ENCODE measurements at regions not wholly inside any gene's neighbourhood (a gene's known extent, or its start where the extent isn't known, plus 50 kb on each side); places are given as distances from the start of the nearest gene placed in this dataset.

GRCh38 chr7:115435178-115435577, 513.3 kb downstream of the MDFIC start:
- no peak overlapping the region for H3K27ac ChIP-seq
- TF ChIP-seq, protein P1, sequence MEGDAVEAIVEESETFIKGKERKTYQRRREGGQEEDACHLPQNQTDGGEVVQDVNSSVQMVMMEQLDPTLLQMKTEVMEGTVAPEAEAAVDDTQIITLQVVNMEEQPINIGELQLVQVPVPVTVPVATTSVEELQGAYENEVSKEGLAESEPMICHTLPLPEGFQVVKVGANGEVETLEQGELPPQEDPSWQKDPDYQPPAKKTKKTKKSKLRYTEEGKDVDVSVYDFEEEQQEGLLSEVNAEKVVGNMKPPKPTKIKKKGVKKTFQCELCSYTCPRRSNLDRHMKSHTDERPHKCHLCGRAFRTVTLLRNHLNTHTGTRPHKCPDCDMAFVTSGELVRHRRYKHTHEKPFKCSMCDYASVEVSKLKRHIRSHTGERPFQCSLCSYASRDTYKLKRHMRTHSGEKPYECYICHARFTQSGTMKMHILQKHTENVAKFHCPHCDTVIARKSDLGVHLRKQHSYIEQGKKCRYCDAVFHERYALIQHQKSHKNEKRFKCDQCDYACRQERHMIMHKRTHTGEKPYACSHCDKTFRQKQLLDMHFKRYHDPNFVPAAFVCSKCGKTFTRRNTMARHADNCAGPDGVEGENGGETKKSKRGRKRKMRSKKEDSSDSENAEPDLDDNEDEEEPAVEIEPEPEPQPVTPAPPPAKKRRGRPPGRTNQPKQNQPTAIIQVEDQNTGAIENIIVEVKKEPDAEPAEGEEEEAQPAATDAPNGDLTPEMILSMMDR (conservative IDR thresholded peaks at IDR 0.05): no peak

GRCh38 chr7:115429918-115430317, 508.0 kb downstream of the MDFIC start:
- TF ChIP-seq, protein P1 (conservative IDR thresholded peaks at IDR 0.05): no peak
- no peak overlapping the region for H3K27ac ChIP-seq

DNA sequence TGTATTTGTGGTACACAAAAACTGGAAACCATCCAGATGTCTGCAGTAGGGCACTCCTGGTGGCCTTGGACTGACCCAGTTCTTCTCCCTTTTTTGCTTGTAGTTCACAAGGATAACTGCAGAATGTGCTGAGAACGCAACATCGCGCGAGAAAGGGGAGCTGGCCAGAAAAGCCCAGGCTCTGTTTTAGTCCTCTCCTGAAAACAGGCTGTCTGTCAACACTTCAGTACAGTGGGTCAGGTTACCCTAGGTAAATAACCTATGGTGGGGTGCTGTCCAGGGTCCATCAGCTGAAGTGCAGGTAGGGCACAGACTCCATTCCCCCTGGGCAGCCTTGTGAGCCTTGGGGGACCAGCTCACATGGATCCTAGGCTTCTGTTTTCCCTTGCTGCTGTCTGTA, 495.8 kb downstream of the MDFIC start:
- TF ChIP-seq, protein P1 (conservative IDR thresholded peaks at IDR 0.05): no peak
- H3K27ac ChIP-seq: no peak overlapping the region

GRCh38 chr7:115410972-115411686, 489.2 kb downstream of the MDFIC start:
- no peak overlapping the region for H3K27ac ChIP-seq
- TF ChIP-seq, protein P1 (conservative IDR thresholded peaks at IDR 0.05): no peak

- H3K27ac ChIP-seq: no peak overlapping the region
Measured at GRCh38 chr7:115410434-115410820, 488.5 kb downstream of the MDFIC start.

GRCh38 chr7:115409682-115410433, 488.0 kb downstream of the MDFIC start:
- no peak overlapping the region for H3K27ac ChIP-seq
- TF ChIP-seq, protein P1 (conservative IDR thresholded peaks at IDR 0.05): no peak

More at GRCh38 chr7:115410434-115410820, 488.5 kb downstream of the MDFIC start:
- TF ChIP-seq, protein P1 (conservative IDR thresholded peaks at IDR 0.05): no peak

DNA sequence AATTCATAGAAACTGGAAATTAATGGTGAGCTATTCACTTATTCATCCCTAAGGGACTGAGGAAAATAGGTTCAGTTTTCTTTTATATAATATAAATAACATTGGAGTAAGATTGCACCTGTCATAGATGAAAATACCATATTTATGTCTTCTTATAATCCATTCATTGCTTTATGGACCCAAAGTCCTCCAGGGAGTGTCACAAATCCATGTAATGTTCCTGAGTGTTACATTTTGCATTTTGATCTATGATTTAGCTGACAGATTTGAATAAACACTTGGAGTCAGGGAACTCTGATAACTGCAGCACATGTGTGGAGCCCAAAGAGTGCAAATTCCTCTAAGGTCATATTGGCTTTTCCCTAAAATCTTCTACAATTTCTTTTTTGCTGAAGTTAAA, 484.3 kb downstream of the MDFIC start:
- TF ChIP-seq, protein P1 (conservative IDR thresholded peaks at IDR 0.05): no peak
- H3K27ac ChIP-seq: no peak overlapping the region

Measured in VCaP (cell line).